ENCODE measurements at regions not wholly inside any gene's neighbourhood (a gene's known extent, or its start where the extent isn't known, plus 50 kb on each side); places are given as distances from the start of the nearest gene placed in this dataset.
"Not testable (repeated sequence)": the region's sequence is repeated elsewhere in the genome, so short reads cannot be mapped to it uniquely, and the experiment has no call there.

- DNase-seq, result no peak
Measured at GRCh38 chr3:75325716-75326115, 338.4 kb upstream of the FRG2C start.

- no peak for DNase-seq
Measured at GRCh38 chr3:75327453-75327852, 336.7 kb upstream of the FRG2C start.

- DNase-seq, result no peak
Measured at GRCh38 chr3:75329476-75330097, 334.5 kb upstream of the FRG2C start.

- DNase-seq, result not testable (repeated sequence)
Measured at GRCh38 chr3:75330446-75330845, 333.7 kb upstream of the FRG2C start.

GRCh38 chr3:75332090-75332489 lies 332.0 kb upstream of the FRG2C start:
- DNase-seq, result not testable (repeated sequence)

GRCh38 chr3:75332794-75333193 lies 331.3 kb upstream of the FRG2C start:
- no peak for DNase-seq

- no peak for DNase-seq
Measured at GRCh38 chr3:75334299-75334698, 329.8 kb upstream of the FRG2C start.

GRCh38 chr3:75337226-75337900 lies 326.8 kb upstream of the FRG2C start:
- no peak for DNase-seq

GRCh38 chr3:75338342-75338741 lies 325.8 kb upstream of the FRG2C start:
- DNase-seq, result no peak

GRCh38 chr3:75341324-75342067 lies 322.6 kb upstream of the FRG2C start:
- DNase-seq, result no peak

- DNase-seq, result no peak
Measured at GRCh38 chr3:75342425-75342824, 321.7 kb upstream of the FRG2C start.

GRCh38 chr3:75350536-75350935 lies 313.6 kb upstream of the FRG2C start:
- not testable (repeated sequence) for DNase-seq

GRCh38 chr3:75362086-75362784 lies 301.9 kb upstream of the FRG2C start:
- DNase-seq, result not testable (repeated sequence)

GRCh38 chr3:75372964-75373363 lies 291.2 kb upstream of the FRG2C start:
- DNase-seq, result not testable (repeated sequence)

GRCh38 chr3:75379840-75380239 lies 284.3 kb upstream of the FRG2C start:
- DNase-seq, result not testable (repeated sequence)

- DNase-seq, result no peak
Measured at GRCh38 chr3:75380276-75380771, 283.8 kb upstream of the FRG2C start.

- not testable (repeated sequence) for DNase-seq
Measured at GRCh38 chr3:75384016-75384415, 280.1 kb upstream of the FRG2C start.

- DNase-seq, result not testable (repeated sequence)
Measured at GRCh38 chr3:75388486-75389124, 275.5 kb upstream of the FRG2C start.

GRCh38 chr3:75393288-75393694 lies 270.8 kb upstream of the FRG2C start:
- DNase-seq, result not testable (repeated sequence)

- DNase-seq, result not testable (repeated sequence)
Measured at GRCh38 chr3:75394102-75394501, 270.0 kb upstream of the FRG2C start.

- not testable (repeated sequence) for DNase-seq
Measured at GRCh38 chr3:75394562-75395360, 269.4 kb upstream of the FRG2C start.

All from left hindlimb (tissue), 1 donor.